ENCODE measurements at regions not wholly inside any gene's neighbourhood (a gene's known extent, or its start where the extent isn't known, plus 50 kb on each side); places are given as distances from the start of the nearest gene placed in this dataset.

DNA sequence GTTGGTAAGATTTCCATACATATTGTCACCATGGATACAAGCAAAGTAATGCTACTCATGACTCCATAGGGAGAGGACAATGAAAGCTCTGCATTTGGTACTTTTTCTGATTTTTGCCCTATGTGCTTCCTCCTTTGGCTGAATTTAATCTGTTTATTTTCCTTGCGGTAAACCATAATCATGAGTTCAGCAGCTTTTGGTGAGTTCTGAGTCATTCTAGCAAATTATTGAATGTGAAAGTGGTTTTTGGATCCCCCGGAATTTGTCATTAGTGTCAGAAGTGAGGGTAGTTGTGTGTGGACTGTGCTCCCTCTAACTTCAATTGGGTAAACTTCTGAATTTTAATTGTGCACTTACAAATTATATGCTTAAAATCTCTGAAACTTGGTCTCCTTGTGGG, 170.3 kb downstream of the MOSPD2 start:
- Histone ChIP-seq H3K79me1 (ENCODE audit: low read depth in 1 of 2, low read length in 2 of 2) (no peaks in the 10 kb centered on the region), H3K4me2 (ENCODE audit: low read depth, low read length) (no peak overlapping the region), H4K8ac (ENCODE audit: low read depth in 2 of 2, low read length in 2 of 2) (no peak overlapping the region), H3K4ac (ENCODE audit: low read depth, low read length) (no peak overlapping the region), H3K56ac (ENCODE audit: extremely low read depth, insufficient read depth, low read length) (no peak overlapping the region), H2AK5ac (ENCODE audit: low read depth, low read length) (no peak overlapping the region), H3K36me3 (ENCODE audit: control insufficient read depth, insufficient read depth, low read length) (no peaks in the 10 kb centered on the region), H2AFZ (replicated peaks; ENCODE audit: low read length, poor library complexity) (no peak overlapping the region), H3K4me3 (ENCODE audit: insufficient read depth, low read depth, low read length) (no peak overlapping the region), H2BK5ac (ENCODE audit: low read depth, low read length, poor library complexity, severe bottlenecking) (no peak overlapping the region), H2AK9ac (replicated peaks; ENCODE audit: low read depth, low read length, poor library complexity) (no peak overlapping the region), H3K18ac (ENCODE audit: low read depth, low read length) (no peak overlapping the region), H4K91ac (ENCODE audit: insufficient read depth, low read depth, low read length) (no peak overlapping the region), H3K27me3 (ENCODE audit: control insufficient read depth, insufficient read depth, low read length) (no peaks in the 10 kb centered on the region), H3K27ac (ENCODE audit: insufficient read depth, low read length) (no peak overlapping the region), H3K23ac (ENCODE audit: low read depth, low read length) (no peak overlapping the region), H4K5ac (ENCODE audit: low read depth, low read length) (no peak overlapping the region), H3K9ac (ENCODE audit: low read depth, low read length) (no peak overlapping the region), H2BK15ac (ENCODE audit: low read depth, low read length) (no peak overlapping the region), H2BK120ac (ENCODE audit: low read depth, low read length) (no peak overlapping the region), H3K4me1 (ENCODE audit: control insufficient read depth, insufficient read depth, low read length) (no peaks in the 10 kb centered on the region), H3K9me3 (ENCODE audit: control insufficient read depth, insufficient read depth, low read length) (no peaks in the 10 kb centered on the region), H4K20me1 (ENCODE audit: insufficient read depth, low read length) (no peaks in the 10 kb centered on the region), H2BK20ac (ENCODE audit: low read depth, low read length) (no peak overlapping the region), H3K14ac (replicated peaks; ENCODE audit: low read depth, low read length) (no peak overlapping the region), H3K9me1 (ENCODE audit: insufficient read depth, low read length) (no peaks in the 10 kb centered on the region)
- no TSS peak for BruUV-seq (replicated peaks)
- WGBS, 2 experiments (ENCODE audit: extremely low coverage in 2 of 2, insufficient read length in 1 of 2) = no CpG with 5 or more reads among the region's 2 CpGs
- POLR2A ChIA-PET (ENCODE audit: unreplicated experiment) = no interaction called here
- no peak for DNase-seq
- intact Hi-C loops (cut with micrococcal nuclease) = no loop called here
- no peak for ATAC-seq (ENCODE audit: low read depth)
- CTCF ChIA-PET = no interaction called here
- TF ChIP-seq RFX5 (IDR thresholded peaks at IDR 0.05; ENCODE audit: low read depth, low read length) (no peak), CEBPB (IDR thresholded peaks at IDR 0.05; ENCODE audit: low read depth, low read length) (no peak), RCOR1 (IDR thresholded peaks at IDR 0.05; ENCODE audit: insufficient replicate concordance, low read length) (no peak), MAFK (IDR thresholded peaks at IDR 0.05; ENCODE audit: low read depth, low read length) (no peak), MAZ (IDR thresholded peaks at IDR 0.05; ENCODE audit: borderline replicate concordance, low read depth, low read length) (no peak), MXI1 (IDR thresholded peaks at IDR 0.05; ENCODE audit: borderline replicate concordance, low read depth, low read length) (no peak)
- TF ChIP-seq, protein P1, sequence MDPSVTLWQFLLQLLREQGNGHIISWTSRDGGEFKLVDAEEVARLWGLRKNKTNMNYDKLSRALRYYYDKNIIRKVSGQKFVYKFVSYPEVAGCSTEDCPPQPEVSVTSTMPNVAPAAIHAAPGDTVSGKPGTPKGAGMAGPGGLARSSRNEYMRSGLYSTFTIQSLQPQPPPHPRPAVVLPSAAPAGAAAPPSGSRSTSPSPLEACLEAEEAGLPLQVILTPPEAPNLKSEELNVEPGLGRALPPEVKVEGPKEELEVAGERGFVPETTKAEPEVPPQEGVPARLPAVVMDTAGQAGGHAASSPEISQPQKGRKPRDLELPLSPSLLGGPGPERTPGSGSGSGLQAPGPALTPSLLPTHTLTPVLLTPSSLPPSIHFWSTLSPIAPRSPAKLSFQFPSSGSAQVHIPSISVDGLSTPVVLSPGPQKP (IDR thresholded peaks at IDR 0.05; ENCODE audit: borderline replicate concordance, low read depth, low read length) = no peak
- TF ChIP-seq, protein P2, sequence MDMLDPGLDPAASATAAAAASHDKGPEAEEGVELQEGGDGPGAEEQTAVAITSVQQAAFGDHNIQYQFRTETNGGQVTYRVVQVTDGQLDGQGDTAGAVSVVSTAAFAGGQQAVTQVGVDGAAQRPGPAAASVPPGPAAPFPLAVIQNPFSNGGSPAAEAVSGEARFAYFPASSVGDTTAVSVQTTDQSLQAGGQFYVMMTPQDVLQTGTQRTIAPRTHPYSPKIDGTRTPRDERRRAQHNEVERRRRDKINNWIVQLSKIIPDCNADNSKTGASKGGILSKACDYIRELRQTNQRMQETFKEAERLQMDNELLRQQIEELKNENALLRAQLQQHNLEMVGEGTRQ (IDR thresholded peaks at IDR 0.05; ENCODE audit: low read depth, low read length) = no peak
- in situ Hi-C loops (cut with MboI; ENCODE audit: low sequenced_read_pairs) = no loop called here
- dilution Hi-C loops (cut with HindIII; ENCODE audit: low sequenced_read_pairs, unreplicated experiment) = no loop called here

Measured in IMR-90 (cell line).